Fibroblast of lung (primary cell): ENCODE measurements at regions not wholly inside any gene's neighbourhood (a gene's known extent, or its start where the extent isn't known, plus 50 kb on each side); places are given as distances from the start of the nearest gene placed in this dataset.
"Not testable (repeated sequence)": the region's sequence is repeated elsewhere in the genome, so short reads cannot be mapped to it uniquely, and the experiment has no call there.

ENCODE experiments used
- EZH2 ChIP-seq: IDR thresholded peaks from 2 replicates; pipeline ENCODE4 v1.5.1; 2012; ENCODE audit warnings: low read length, control low read depth, mild to moderate bottlenecking; ENCODE audit errors: missing control alignments
- TF ChIP-seq, protein P1 (sequence below), 2 donors: IDR thresholded peaks in 1 of 2; conservative IDR thresholded peaks in 1 of 2; 1 replicate in 1 of 2; 2 replicates in 1 of 2; pipeline ENCODE4 v1.5.1; 2011 to 2012; ENCODE audit warnings: low read length in 2 of 2, control low read depth in 1 of 2, inconsistent platforms in 1 of 2, low read depth in 1 of 2, mild to moderate bottlenecking in 1 of 2

- TF ChIP-seq, protein P1, sequence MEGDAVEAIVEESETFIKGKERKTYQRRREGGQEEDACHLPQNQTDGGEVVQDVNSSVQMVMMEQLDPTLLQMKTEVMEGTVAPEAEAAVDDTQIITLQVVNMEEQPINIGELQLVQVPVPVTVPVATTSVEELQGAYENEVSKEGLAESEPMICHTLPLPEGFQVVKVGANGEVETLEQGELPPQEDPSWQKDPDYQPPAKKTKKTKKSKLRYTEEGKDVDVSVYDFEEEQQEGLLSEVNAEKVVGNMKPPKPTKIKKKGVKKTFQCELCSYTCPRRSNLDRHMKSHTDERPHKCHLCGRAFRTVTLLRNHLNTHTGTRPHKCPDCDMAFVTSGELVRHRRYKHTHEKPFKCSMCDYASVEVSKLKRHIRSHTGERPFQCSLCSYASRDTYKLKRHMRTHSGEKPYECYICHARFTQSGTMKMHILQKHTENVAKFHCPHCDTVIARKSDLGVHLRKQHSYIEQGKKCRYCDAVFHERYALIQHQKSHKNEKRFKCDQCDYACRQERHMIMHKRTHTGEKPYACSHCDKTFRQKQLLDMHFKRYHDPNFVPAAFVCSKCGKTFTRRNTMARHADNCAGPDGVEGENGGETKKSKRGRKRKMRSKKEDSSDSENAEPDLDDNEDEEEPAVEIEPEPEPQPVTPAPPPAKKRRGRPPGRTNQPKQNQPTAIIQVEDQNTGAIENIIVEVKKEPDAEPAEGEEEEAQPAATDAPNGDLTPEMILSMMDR (conservative IDR thresholded peaks at IDR 0.05 in 1 of 2, IDR thresholded peaks at IDR 0.05 in 1 of 2; ENCODE audit: low read depth in 1 of 2, low read length in 2 of 2) = not testable (repeated sequence)
- TF ChIP-seq EZH2 = not testable (repeated sequence)
Measured at GRCh38 chr13:65308729-65309128, 1921.4 kb downstream of the PCDH9 start.
